WERI-Rb-1 (cell line): ENCODE measurements at regions not wholly inside any gene's neighbourhood (a gene's known extent, or its start where the extent isn't known, plus 50 kb on each side); places are given as distances from the start of the nearest gene placed in this dataset.

ENCODE experiments used
- DNase-seq: peaks from one replicate; pipeline ENCODE4 v3.0.0-alpha.2; 2020
- H3K27ac ChIP-seq: fragments of 250-450 bp; sonication (Bioruptor Pico); 2 replicates; pipeline ENCODE4 v1.5.1; 2020; ENCODE audit warnings: mild to moderate bottlenecking, moderate library complexity
- H3K27me3 ChIP-seq: fragments of 250-450 bp; sonication (Bioruptor Pico); 2 replicates; pipeline ENCODE4 v1.5.1; 2021; ENCODE audit warnings: mild to moderate bottlenecking, low read depth, moderate library complexity; ENCODE audit not compliant: insufficient read depth, severe bottlenecking
- H3K36me3 ChIP-seq: fragments of 250-450 bp; sonication (Bioruptor Pico); 2 replicates; pipeline ENCODE4 v1.5.1; 2020; ENCODE audit warnings: mild to moderate bottlenecking, moderate library complexity
- H3K4me3 ChIP-seq: 2 replicates; pipeline ENCODE4 v1.5.1; 2011; ENCODE audit warnings: low read depth, mild to moderate bottlenecking, control low read depth, low read length
- H3K9me3 ChIP-seq: fragments of 250-450 bp; sonication (Bioruptor Pico); 2 replicates; pipeline ENCODE4 v1.5.1; 2021; ENCODE audit warnings: mild to moderate bottlenecking, moderate library complexity; ENCODE audit not compliant: severe bottlenecking
- TF ChIP-seq, protein P1 (sequence below): IDR thresholded peaks from 2 replicates; pipeline ENCODE4 v1.5.1; 2011; ENCODE audit warnings: low read depth, mild to moderate bottlenecking, control low read depth, inconsistent platforms, low read length

DNA sequence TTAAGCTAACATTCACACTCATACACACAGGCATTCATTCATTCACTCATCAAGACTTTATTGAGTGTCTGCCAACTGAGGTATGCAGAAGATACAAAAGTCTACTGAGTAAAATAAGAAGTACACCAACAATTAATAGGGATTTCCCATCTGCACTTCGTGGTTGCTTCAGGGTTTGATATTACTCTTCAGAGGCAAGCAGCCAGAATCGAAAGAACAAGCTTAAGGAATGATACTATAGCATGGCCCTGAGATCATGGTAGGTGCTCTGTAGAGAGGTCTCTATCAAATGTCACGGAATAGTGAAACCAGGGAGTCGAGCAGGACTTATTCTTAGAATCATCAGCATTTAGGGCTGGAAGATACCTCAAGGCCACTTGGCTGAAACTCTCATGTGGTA, 135.4 kb downstream of the NRN1 start:
- Histone ChIP-seq H3K4me3 (no peak overlapping the region), H3K9me3 (peaks cover 9% of the 10 kb centered on the region), H3K27ac (no peak overlapping the region), H3K27me3 (no peaks in the 10 kb centered on the region), H3K36me3 (no peaks in the 10 kb centered on the region)
- TF ChIP-seq, protein P1, sequence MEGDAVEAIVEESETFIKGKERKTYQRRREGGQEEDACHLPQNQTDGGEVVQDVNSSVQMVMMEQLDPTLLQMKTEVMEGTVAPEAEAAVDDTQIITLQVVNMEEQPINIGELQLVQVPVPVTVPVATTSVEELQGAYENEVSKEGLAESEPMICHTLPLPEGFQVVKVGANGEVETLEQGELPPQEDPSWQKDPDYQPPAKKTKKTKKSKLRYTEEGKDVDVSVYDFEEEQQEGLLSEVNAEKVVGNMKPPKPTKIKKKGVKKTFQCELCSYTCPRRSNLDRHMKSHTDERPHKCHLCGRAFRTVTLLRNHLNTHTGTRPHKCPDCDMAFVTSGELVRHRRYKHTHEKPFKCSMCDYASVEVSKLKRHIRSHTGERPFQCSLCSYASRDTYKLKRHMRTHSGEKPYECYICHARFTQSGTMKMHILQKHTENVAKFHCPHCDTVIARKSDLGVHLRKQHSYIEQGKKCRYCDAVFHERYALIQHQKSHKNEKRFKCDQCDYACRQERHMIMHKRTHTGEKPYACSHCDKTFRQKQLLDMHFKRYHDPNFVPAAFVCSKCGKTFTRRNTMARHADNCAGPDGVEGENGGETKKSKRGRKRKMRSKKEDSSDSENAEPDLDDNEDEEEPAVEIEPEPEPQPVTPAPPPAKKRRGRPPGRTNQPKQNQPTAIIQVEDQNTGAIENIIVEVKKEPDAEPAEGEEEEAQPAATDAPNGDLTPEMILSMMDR = no peak
- no peak for DNase-seq

DNA sequence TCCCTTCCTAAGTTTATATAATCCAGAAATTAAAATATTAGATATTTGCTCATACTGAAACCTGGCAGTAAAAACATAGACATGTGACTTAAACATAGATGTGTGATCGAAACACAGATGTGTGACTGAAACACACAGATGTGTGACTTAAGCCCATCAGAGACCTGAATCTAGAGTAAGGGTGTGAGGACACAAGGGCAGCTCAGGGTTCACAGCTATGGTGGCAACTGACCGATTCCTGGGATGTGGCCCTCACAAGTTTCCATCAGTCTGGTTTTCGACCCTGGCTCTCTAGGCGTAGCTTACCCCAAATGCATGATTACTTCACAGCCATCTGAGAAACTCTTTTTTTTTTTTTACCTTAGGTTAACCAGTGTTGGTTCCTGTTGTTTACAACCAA, 137.0 kb downstream of the NRN1 start:
- DNase-seq = no peak
- TF ChIP-seq, protein P1 = no peak

DNA sequence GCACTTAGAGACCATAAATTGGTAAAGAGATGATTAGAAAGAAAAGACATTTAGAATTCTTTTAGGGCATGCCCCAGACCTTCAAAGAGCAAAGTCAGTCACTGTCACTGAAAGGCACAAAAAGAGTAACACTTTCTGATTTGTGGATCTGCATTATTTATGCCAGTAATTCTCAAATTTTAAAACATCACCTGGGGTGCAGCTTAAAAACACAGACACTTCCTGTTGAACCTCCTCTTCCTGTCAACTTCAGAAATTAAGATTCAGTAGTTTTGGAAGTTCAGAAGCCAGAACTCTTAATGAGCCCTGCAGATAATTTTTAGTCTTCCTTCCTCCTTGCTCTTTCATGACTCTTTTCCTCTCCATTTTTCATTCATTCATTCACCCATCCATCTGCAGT, 137.5 kb downstream of the NRN1 start:
- no peaks in the 10 kb centered on the region for H3K36me3 ChIP-seq
- no peak overlapping the region for H3K27ac ChIP-seq
- no peaks in the 10 kb centered on the region for H3K27me3 ChIP-seq

More for the DNA sequence above, 137.0 kb downstream of the NRN1 start:
- no peak overlapping the region for H3K27ac ChIP-seq
- no peaks in the 10 kb centered on the region for H3K27me3 ChIP-seq
- no peaks in the 10 kb centered on the region for H3K36me3 ChIP-seq
- peaks cover 9% of the 10 kb centered on the region for H3K9me3 ChIP-seq
- no peak overlapping the region for H3K4me3 ChIP-seq

DNA sequence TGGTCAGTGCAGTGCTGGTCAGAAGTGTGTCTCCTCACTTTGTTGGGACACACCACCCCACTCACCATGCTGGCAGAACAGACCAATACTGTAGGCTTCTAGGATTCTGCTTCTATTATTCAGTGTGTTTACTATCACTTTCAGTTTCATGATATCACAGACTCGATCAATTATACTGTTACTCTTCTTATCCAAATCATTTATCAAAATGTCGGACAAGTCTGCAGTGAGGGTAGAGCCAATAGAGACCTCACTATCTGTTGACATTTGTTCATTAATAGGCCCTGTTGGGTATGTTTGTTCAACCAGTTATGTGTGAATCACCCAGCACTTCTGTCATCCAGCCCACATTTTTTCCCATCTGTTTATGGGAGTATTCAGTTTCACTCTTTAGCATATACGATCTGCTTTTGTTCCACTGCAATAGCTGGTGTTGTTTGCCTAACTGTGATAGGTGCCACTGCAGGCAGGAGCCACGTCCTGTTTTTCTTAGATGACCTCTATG, 140.1 kb downstream of the NRN1 start:
- TF ChIP-seq, protein P1 = no peak
- peaks cover 8% of the 10 kb centered on the region for H3K9me3 ChIP-seq
- no peaks in the 10 kb centered on the region for H3K27me3 ChIP-seq
- no peaks in the 10 kb centered on the region for H3K36me3 ChIP-seq
- DNase-seq = no peak
- no peak overlapping the region for H3K4me3 ChIP-seq
- no peak overlapping the region for H3K27ac ChIP-seq

More for the DNA sequence above, 137.5 kb downstream of the NRN1 start:
- TF ChIP-seq, protein P1 = no peak
- Histone ChIP-seq H3K9me3 (peaks cover 9% of the 10 kb centered on the region), H3K4me3 (no peak overlapping the region)
- DNase-seq = no peak

DNA sequence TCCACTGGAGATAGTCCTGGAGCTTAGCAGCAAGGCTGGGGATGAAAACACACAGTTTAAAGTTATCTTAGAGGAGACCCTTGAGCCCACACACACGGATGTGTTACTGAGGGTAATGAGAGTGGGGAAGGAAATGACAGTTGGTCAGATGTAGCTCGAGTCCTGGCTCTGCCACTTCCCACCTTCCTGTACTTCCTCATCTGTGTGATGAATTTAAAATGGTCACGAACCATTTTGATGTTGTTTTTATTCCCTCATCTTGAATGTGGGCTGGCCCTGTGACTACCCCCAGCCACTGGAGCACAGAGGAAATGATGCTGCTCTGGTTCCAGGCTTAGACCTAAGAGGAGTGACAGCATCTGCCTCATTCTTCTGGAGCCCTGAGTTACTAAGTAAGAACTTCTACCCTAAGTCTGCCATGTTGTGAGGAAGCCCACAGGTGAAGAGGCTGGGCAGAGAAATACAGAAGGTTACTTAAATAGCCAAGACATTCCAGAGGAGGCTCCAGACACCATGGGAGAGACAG, 141.2 kb downstream of the NRN1 start:
- H3K27ac ChIP-seq = no peak overlapping the region
- no peak for DNase-seq
- TF ChIP-seq, protein P1 = no peak

DNA sequence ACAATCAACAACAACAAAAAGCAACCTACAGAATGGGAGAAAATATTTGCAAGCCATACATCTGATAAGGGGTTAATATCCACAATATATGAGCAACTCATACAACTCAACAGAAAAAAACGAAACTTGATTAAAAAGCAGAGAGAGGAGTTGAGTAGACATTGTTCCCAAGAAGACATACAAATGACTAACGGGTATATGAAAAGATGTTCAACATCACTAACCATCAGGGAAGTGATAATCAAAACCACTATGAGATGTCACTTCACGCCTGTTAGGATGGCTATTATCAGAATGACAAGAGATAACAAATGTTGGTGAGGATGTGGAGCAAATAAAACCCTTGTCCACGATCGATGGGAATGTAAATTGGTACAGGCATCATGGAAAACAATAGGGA, 145.9 kb downstream of the NRN1 start:
- no peak overlapping the region for H3K4me3 ChIP-seq
- H3K36me3 ChIP-seq = no peaks in the 10 kb centered on the region
- H3K9me3 ChIP-seq = peaks cover 3% of the 10 kb centered on the region
- no peak for DNase-seq
- H3K27me3 ChIP-seq = no peaks in the 10 kb centered on the region
- no peak overlapping the region for H3K27ac ChIP-seq
- TF ChIP-seq, protein P1 = no peak

More for the DNA sequence above, 141.2 kb downstream of the NRN1 start:
- H3K4me3 ChIP-seq = no peak overlapping the region
- H3K9me3 ChIP-seq = peaks cover 4% of the 10 kb centered on the region
- no peaks in the 10 kb centered on the region for H3K36me3 ChIP-seq
- H3K27me3 ChIP-seq = no peaks in the 10 kb centered on the region
